GM12891 (cell line): ENCODE measurements at regions not wholly inside any gene's neighbourhood (a gene's known extent, or its start where the extent isn't known, plus 50 kb on each side); places are given as distances from the start of the nearest gene placed in this dataset.

Experiments
- DNase-seq: peaks from one replicate; pipeline ENCODE4 v3.0.0; 2011; ENCODE audit warnings: low spot score; ENCODE audit not compliant: insufficient read length
- FAIRE-seq: peaks from 2 replicates; lab custom pipeline; 2011; peaks lifted over from hg19 to GRCh38; lab: Jason Lieb, UNC
- PAX5 ChIP-seq: IDR thresholded peaks from 2 replicates; pipeline ENCODE4 v1.6.1; 2011; ENCODE audit warnings: low read length, moderate library complexity, mild to moderate bottlenecking; ENCODE audit not compliant: insufficient read depth, severe bottlenecking
- POLR2A ChIP-seq: IDR thresholded peaks from 2 replicates; pipeline ENCODE4 v1.6.1; 2011; ENCODE audit warnings: low read depth, low read length, control low read depth
- POLR2AphosphoS5 ChIP-seq: IDR thresholded peaks from 2 replicates; pipeline ENCODE4 v1.6.1; 2011; ENCODE audit warnings: low read depth, low read length, control low read depth
- POU2F2 ChIP-seq: IDR thresholded peaks from 2 replicates; pipeline ENCODE4 v1.6.1; 2011; ENCODE audit warnings: low read depth, mild to moderate bottlenecking, control low read depth, low read length, moderate library complexity
- SPI1 ChIP-seq: IDR thresholded peaks from 2 replicates; pipeline ENCODE4 v1.6.1; 2011; ENCODE audit warnings: low read depth, low read length, control low read depth
- TAF1 ChIP-seq: IDR thresholded peaks from 2 replicates; pipeline ENCODE4 v1.6.1; 2011; ENCODE audit warnings: low read depth, low read length, control low read depth

- no peak for DNase-seq
- TF ChIP-seq TAF1 = no peak
- no peak for TF ChIP-seq POU2F2
- TF ChIP-seq PAX5 = no peak
- no peak for TF ChIP-seq POLR2A
- no peak for TF ChIP-seq SPI1
- no peak for TF ChIP-seq POLR2AphosphoS5
- no peak for FAIRE-seq
Measured at GRCh38 chr2:18262601-18263000, 297.9 kb downstream of the RDH14 start.

- DNase-seq (no peak), FAIRE-seq (no peak)
- no peak for TF ChIP-seq POLR2A
Measured at GRCh38 chr2:18253686-18254197, 306.7 kb downstream of the RDH14 start.

- FAIRE-seq (no peak), DNase-seq (no peak)
- no peak for TF ChIP-seq POLR2A
- no peak for TF ChIP-seq PAX5
- TF ChIP-seq POU2F2 = no peak
Measured at GRCh38 chr2:18251486-18251885, 309.0 kb downstream of the RDH14 start.

- FAIRE-seq (no peak), DNase-seq (no peak)
- no peak for TF ChIP-seq POU2F2
- TF ChIP-seq TAF1 = no peak
- TF ChIP-seq POLR2AphosphoS5 = no peak
- no peak for TF ChIP-seq SPI1
- TF ChIP-seq POLR2A = no peak
- TF ChIP-seq PAX5 = no peak
Measured at GRCh38 chr2:18247282-18248110, 313.0 kb downstream of the RDH14 start.

- TF ChIP-seq POLR2AphosphoS5 (no peak), SPI1 (no peak), PAX5 (no peak), POU2F2 (no peak), POLR2A (no peak), TAF1 (no peak)
- no peak for DNase-seq
- no peak for FAIRE-seq
Measured at GRCh38 chr2:18245375-18245774, 315.1 kb downstream of the RDH14 start.

GRCh38 chr2:18244845-18245244 is 315.6 kb downstream of the RDH14 start:
- no peak for DNase-seq
- no peak for FAIRE-seq
- TF ChIP-seq POU2F2 (no peak), SPI1 (no peak), POLR2AphosphoS5 (no peak), PAX5 (no peak), TAF1 (no peak), POLR2A (no peak)

- no peak for DNase-seq
- TF ChIP-seq TAF1 = no peak
- no peak for TF ChIP-seq SPI1
- TF ChIP-seq POLR2AphosphoS5 = no peak
- TF ChIP-seq POLR2A = no peak
- no peak for TF ChIP-seq PAX5
- TF ChIP-seq POU2F2 = no peak
- FAIRE-seq = no peak
Measured at GRCh38 chr2:18243816-18244215, 316.6 kb downstream of the RDH14 start.

GRCh38 chr2:18242716-18243115 is 317.7 kb downstream of the RDH14 start:
- no peak for DNase-seq
- FAIRE-seq = no peak
- TF ChIP-seq POLR2AphosphoS5 = no peak
- TF ChIP-seq TAF1 = no peak
- no peak for TF ChIP-seq POLR2A
- no peak for TF ChIP-seq POU2F2
- no peak for TF ChIP-seq PAX5
- TF ChIP-seq SPI1 = no peak

GRCh38 chr2:18238209-18238608 is 322.2 kb downstream of the RDH14 start:
- TF ChIP-seq TAF1 (no peak), SPI1 (no peak), POLR2A (no peak), PAX5 (no peak), POU2F2 (no peak), POLR2AphosphoS5 (no peak)
- no peak for FAIRE-seq

GRCh38 chr2:18237298-18237697 is 323.2 kb downstream of the RDH14 start:
- FAIRE-seq (no peak), DNase-seq (no peak)
- no peak for TF ChIP-seq TAF1
- no peak for TF ChIP-seq POLR2A
- TF ChIP-seq POU2F2 = no peak
- no peak for TF ChIP-seq PAX5
- TF ChIP-seq SPI1 = no peak
- no peak for TF ChIP-seq POLR2AphosphoS5

More at GRCh38 chr2:18238209-18238608, 322.2 kb downstream of the RDH14 start:
- no peak for DNase-seq
